Breast epithelium (tissue), 3 donors: ENCODE measurements at regions not wholly inside any gene's neighbourhood (a gene's known extent, or its start where the extent isn't known, plus 50 kb on each side); places are given as distances from the start of the nearest gene placed in this dataset.

Source experiments
- CTCF ChIP-seq, 3 donors: fragments of 450-650 bp; IDR thresholded peaks; one replicate each; pipeline ENCODE4 v1.5.1; 2016 to 2017; ENCODE audit warnings: antibody characterized with exemption in 3 of 3, mild to moderate bottlenecking in 3 of 3, moderate library complexity in 3 of 3
- POLR2A ChIP-seq: fragments of 450-650 bp; IDR thresholded peaks from one replicate; pipeline ENCODE4 v1.6.1; 2016; ENCODE audit warnings: antibody characterized with exemption, mild to moderate bottlenecking, moderate library complexity

GRCh38 chr10:20396205-20396604, 500.9 kb downstream of the NEBL start:
- TF ChIP-seq CTCF (IDR thresholded peaks at IDR 0.05) = no peak
- TF ChIP-seq POLR2A = no peak
